ENCODE measurements at regions not wholly inside any gene's neighbourhood (a gene's known extent, or its start where the extent isn't known, plus 50 kb on each side); places are given as distances from the start of the nearest gene placed in this dataset.

GRCh38 chr13:75008926-75009325 lies 473.0 kb downstream of the TBC1D4 start:
- TF ChIP-seq, protein P1, sequence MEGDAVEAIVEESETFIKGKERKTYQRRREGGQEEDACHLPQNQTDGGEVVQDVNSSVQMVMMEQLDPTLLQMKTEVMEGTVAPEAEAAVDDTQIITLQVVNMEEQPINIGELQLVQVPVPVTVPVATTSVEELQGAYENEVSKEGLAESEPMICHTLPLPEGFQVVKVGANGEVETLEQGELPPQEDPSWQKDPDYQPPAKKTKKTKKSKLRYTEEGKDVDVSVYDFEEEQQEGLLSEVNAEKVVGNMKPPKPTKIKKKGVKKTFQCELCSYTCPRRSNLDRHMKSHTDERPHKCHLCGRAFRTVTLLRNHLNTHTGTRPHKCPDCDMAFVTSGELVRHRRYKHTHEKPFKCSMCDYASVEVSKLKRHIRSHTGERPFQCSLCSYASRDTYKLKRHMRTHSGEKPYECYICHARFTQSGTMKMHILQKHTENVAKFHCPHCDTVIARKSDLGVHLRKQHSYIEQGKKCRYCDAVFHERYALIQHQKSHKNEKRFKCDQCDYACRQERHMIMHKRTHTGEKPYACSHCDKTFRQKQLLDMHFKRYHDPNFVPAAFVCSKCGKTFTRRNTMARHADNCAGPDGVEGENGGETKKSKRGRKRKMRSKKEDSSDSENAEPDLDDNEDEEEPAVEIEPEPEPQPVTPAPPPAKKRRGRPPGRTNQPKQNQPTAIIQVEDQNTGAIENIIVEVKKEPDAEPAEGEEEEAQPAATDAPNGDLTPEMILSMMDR (IDR thresholded peaks at IDR 0.05): no peak
- TF ChIP-seq POLR2A (IDR thresholded peaks at IDR 0.05): no peak
- TF ChIP-seq POLR2AphosphoS5 (IDR thresholded peaks at IDR 0.05; ENCODE audit: insufficient read depth in 1 of 2, low read depth in 1 of 2): no peak
